Thymus (tissue), 11 donors: ENCODE measurements at regions not wholly inside any gene's neighbourhood (a gene's known extent, or its start where the extent isn't known, plus 50 kb on each side); places are given as distances from the start of the nearest gene placed in this dataset.

Source experiments
- DNase-seq, 9 donors: peaks; one replicate each; pipeline ENCODE4 v3.0.0-alpha.2; 2013; ENCODE audit warnings: low spot score in 9 of 9, low read depth in 6 of 9, missing footprints in 1 of 9
- H3K27ac ChIP-seq, 2 donors: one replicate each; pipeline ENCODE4 v1.5.1; 2013; ENCODE audit warnings: control low read depth in 1 of 2, low read depth in 1 of 2, low read length in 1 of 2, mild to moderate bottlenecking in 1 of 2, moderate library complexity in 1 of 2
- H3K27me3 ChIP-seq, 2 donors: one replicate each; pipeline ENCODE4 v1.5.1; 2013; ENCODE audit warnings: low read length in 1 of 2; ENCODE audit not compliant: control insufficient read depth in 2 of 2, insufficient read depth in 1 of 2
- H3K36me3 ChIP-seq, 2 donors: one replicate each; pipeline ENCODE4 v1.5.1; 2013; ENCODE audit warnings: low read length in 1 of 2, mild to moderate bottlenecking in 1 of 2, moderate library complexity in 1 of 2; ENCODE audit not compliant: control insufficient read depth in 2 of 2, insufficient read depth in 2 of 2
- H3K4me1 ChIP-seq, 2 donors: one replicate each; pipeline ENCODE4 v1.5.1; 2013; ENCODE audit warnings: low read length in 2 of 2; ENCODE audit not compliant: control insufficient read depth in 2 of 2, insufficient read depth in 2 of 2
- H3K4me3 ChIP-seq, 2 donors: one replicate each; pipeline ENCODE4 v1.5.1; 2013; ENCODE audit warnings: low read length in 2 of 2, control low read depth in 1 of 2, mild to moderate bottlenecking in 1 of 2
- H3K9me3 ChIP-seq, 2 donors: one replicate each; pipeline ENCODE4 v1.5.1; 2013; ENCODE audit warnings: low read length in 1 of 2, mild to moderate bottlenecking in 1 of 2; ENCODE audit not compliant: control insufficient read depth in 2 of 2, insufficient read depth in 1 of 2
- WGBS: extraction: QIAGEN DNeasy Blood & Tissue Kit; methylation state at CpG from one replicate; pipeline ENCODE4 v1.1.7; 2013; 5-methylcytosine and 5-hydroxymethylcytosine counted together
- donor health status: healthy.

DNA sequence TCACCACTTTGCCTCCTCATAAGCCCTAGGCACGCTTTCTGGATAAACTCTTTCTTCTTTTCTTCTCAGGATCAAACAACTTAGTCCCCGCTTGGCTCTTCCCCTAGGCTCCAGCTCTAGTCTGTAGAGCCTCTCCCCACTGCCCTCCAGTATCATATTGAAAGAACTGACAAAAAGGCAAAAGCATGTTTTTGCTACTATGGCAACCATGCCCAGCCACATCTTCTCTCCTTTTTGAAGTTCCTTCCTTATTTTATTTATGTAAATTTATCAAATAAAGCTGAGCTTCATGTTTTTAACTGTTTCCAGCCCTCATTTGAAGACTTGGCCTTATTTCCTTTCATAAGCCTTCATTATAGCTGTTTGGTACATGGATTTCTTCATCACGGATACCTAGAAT lies 86.0 kb upstream of the LIMCH1 start:
- H3K4me1 ChIP-seq = no peaks in the 10 kb centered on the region
- no peak for DNase-seq
- H3K9me3 ChIP-seq = no peaks in the 10 kb centered on the region
- H3K36me3 ChIP-seq = no peaks in the 10 kb centered on the region
- H3K27me3 ChIP-seq = no peaks in the 10 kb centered on the region
- H3K27ac ChIP-seq = no peak overlapping the region
- 92% methylated on average over 3 of the region's 3 CpGs for WGBS
- no peak overlapping the region for H3K4me3 ChIP-seq

DNA sequence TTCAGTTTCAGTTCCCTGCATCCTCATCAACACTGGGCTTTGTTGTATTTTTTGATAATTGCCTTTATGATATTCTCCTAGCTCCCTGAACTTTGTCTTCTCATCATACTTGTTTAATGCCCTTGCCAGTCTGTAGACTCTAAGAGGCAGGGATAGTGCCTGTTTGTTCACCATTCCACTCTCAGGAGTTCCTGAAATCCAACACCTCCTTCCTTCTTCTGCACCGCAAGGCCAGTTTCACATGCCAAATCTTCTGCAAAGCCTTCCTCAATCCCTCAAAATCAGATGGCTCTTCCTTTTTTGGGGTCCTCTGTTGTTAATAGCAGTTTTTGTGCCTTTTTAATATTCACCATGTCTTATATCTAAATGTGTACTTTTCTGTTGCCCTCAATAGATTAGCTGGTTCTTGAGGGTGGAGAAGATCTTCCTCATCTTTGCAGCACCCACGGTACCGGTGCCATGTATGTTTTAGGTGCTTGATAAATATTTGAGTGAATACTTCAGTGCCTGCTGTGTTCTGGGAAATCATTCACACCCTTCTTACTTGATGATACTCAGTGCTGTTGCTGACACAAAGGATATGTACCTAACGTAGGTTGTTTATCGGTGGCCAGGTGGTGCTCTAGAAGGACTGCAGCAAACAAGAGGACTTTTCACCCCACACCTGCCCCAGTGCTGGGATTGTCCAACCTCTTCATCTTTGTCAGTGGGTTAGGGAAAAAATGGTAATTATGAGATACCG lies 85.3 kb upstream of the LIMCH1 start:
- H3K27ac ChIP-seq = no peak overlapping the region
- no peaks in the 10 kb centered on the region for H3K27me3 ChIP-seq
- H3K36me3 ChIP-seq = no peaks in the 10 kb centered on the region
- no peaks in the 10 kb centered on the region for H3K4me1 ChIP-seq
- WGBS = 96% methylated on average over 6 of the region's 6 CpGs
- DNase-seq = no peak
- H3K9me3 ChIP-seq = no peaks in the 10 kb centered on the region
- no peak overlapping the region for H3K4me3 ChIP-seq

DNA sequence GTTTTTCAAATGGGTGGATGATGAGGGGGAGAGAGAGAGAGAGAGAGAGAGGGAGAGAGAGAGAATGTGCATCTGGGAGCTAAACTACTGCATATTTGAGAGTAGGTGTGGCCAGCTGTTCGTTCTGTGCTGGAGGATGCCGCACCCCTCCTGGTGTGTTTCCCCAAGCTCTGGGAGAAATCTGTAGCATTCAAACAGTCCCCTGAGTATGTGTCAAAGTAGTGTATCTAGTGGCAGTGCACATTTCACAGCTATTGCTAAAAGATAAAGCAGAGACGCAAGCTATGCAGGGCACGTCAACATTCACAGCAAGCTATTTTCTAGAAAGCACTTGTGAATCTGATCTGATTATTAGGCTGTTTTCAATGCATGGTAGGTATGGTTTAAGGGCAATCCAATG lies 83.5 kb upstream of the LIMCH1 start:
- no peaks in the 10 kb centered on the region for H3K9me3 ChIP-seq
- H3K36me3 ChIP-seq = no peaks in the 10 kb centered on the region
- H3K27ac ChIP-seq = no peak overlapping the region
- WGBS = 92% methylated on average over 4 of the region's 4 CpGs
- no peak overlapping the region for H3K4me3 ChIP-seq
- no peaks in the 10 kb centered on the region for H3K27me3 ChIP-seq
- DNase-seq = no peak
- H3K4me1 ChIP-seq = no peaks in the 10 kb centered on the region

DNA sequence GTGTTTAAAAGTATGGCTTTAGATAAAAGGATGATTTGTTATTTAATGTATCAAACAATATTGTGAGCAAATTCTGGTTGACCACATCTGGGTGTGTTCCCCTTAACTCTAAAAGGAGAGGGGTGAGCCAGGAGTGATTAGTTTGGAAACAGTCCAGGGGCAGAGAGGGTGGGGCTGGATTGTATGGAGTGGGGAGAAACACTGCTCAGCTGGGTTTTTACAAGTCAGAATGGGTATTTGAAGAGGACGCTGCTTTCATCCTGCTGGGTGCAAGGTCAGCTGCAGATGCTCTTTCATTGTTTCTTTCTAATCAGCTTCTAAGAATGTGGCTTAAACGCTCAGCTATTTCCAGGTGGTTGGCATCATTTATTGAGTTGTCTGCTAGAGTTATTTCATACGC lies 82.8 kb upstream of the LIMCH1 start:
- no peaks in the 10 kb centered on the region for H3K4me1 ChIP-seq
- DNase-seq = no peak
- no peaks in the 10 kb centered on the region for H3K27me3 ChIP-seq
- H3K9me3 ChIP-seq = no peaks in the 10 kb centered on the region
- H3K4me3 ChIP-seq = no peak overlapping the region
- H3K36me3 ChIP-seq = no peaks in the 10 kb centered on the region
- no peak overlapping the region for H3K27ac ChIP-seq
- WGBS = 90% methylated on average over 3 of the region's 3 CpGs

DNA sequence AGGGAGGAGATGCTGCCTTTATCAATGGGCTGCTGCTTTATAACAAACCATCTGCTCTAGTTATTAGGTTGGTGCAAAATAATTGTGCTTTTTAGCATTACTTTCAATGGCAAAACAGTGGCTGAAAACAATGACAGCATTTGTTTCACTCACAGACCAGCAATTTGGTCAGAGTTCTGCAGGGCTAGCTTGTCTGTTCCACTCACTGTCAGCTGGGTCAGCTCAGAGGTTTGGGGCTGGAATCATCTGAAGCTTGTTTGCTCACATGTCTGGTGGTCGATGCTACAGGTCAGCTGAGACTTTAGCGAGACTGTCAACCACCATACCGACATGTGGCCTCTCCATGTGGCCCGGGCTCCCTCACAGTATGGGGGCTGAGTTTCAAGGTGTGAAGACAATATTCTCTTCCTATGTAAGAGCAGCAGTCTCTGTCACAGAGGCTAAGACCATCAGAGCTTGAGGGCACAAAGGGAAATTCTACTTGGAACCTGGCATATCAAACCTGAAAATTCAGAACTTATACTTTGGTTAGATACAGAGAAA lies 81.3 kb upstream of the LIMCH1 start:
- no peaks in the 10 kb centered on the region for H3K4me1 ChIP-seq
- H3K36me3 ChIP-seq = no peaks in the 10 kb centered on the region
- H3K27ac ChIP-seq = no peak overlapping the region
- H3K9me3 ChIP-seq = no peaks in the 10 kb centered on the region
- 94% methylated on average over 4 of the region's 4 CpGs for WGBS
- H3K4me3 ChIP-seq = no peak overlapping the region
- H3K27me3 ChIP-seq = no peaks in the 10 kb centered on the region
- DNase-seq = no peak

DNA sequence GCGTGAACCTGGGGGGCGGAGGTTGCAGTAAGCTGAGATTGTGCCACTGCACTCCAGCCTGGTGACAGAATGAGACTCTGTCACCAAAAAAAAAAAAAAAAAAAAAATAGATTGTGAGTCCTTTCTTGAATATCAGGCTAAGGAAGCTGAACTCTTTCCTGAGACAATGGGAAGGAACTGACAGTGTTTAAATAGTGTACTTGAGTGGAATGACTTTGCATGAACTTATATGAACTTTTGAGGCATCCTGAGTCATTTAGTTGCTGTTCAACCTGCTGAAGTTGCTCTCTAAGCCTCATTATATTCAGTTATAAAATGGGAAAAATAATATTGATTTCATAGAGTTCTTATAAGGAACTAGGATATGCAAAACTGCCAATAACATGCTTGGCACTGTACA lies 79.3 kb upstream of the LIMCH1 start:
- DNase-seq = no peak
- H3K36me3 ChIP-seq = no peaks in the 10 kb centered on the region
- H3K4me1 ChIP-seq = no peaks in the 10 kb centered on the region
- no peaks in the 10 kb centered on the region for H3K9me3 ChIP-seq
- no peak overlapping the region for H3K27ac ChIP-seq
- 96% methylated on average over 2 of the region's 2 CpGs for WGBS
- no peaks in the 10 kb centered on the region for H3K27me3 ChIP-seq
- no peak overlapping the region for H3K4me3 ChIP-seq

DNA sequence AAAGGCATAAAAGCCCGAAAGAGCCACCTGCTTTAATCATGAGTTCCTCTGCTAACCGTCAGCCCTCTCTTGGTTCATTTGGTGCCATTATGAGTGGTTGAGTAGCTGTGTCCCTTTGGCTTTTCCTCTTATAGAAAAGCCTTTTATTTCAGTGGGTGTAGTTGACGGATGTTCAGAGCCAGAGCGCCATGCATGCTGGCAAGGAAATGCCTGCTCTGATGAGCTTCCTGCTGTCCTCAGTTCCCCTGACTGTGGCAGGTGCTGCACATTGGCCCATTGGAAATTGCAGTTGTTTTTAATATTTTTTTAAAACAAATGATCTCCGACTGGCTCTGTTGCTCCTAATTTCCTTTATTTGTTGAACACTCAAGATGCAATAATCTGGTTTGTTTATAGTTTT lies 77.3 kb upstream of the LIMCH1 start:
- no peaks in the 10 kb centered on the region for H3K36me3 ChIP-seq
- WGBS = 96% methylated on average over 5 of the region's 5 CpGs
- H3K9me3 ChIP-seq = no peaks in the 10 kb centered on the region
- H3K27me3 ChIP-seq = no peaks in the 10 kb centered on the region
- DNase-seq = no peak
- no peaks in the 10 kb centered on the region for H3K4me1 ChIP-seq
- no peak overlapping the region for H3K27ac ChIP-seq
- H3K4me3 ChIP-seq = no peak overlapping the region

DNA sequence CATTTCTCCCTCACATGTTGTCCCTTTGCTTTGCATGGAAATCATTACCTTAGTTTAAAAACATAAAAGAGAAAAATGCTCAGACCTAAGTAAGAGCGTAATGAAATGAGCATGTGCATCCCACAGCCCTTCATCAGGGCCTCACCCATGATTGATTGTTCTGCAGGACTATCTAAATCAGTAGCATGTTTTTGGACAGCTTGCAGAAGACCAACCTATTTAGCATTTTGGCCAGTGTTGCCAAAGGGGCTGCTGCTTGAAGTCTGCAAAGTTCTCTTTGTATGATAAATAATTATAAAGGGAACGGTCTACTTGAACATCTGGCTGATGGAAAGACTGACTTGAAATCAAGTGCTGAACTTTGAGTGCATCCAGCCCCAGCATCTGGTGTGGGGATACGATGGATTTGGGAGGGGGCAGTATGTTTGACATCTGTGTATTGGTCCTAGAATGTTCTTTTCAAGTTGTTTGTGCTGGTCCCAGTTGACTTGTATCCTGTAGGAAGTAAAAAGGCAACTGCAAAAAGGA lies 76.1 kb upstream of the LIMCH1 start:
- H3K4me3 ChIP-seq = no peak overlapping the region
- no peak overlapping the region for H3K27ac ChIP-seq
- no peaks in the 10 kb centered on the region for H3K9me3 ChIP-seq
- H3K36me3 ChIP-seq = no peaks in the 10 kb centered on the region
- H3K4me1 ChIP-seq = no peaks in the 10 kb centered on the region
- H3K27me3 ChIP-seq = no peaks in the 10 kb centered on the region
- 84% methylated on average over 3 of the region's 3 CpGs for WGBS
- DNase-seq = no peak

DNA sequence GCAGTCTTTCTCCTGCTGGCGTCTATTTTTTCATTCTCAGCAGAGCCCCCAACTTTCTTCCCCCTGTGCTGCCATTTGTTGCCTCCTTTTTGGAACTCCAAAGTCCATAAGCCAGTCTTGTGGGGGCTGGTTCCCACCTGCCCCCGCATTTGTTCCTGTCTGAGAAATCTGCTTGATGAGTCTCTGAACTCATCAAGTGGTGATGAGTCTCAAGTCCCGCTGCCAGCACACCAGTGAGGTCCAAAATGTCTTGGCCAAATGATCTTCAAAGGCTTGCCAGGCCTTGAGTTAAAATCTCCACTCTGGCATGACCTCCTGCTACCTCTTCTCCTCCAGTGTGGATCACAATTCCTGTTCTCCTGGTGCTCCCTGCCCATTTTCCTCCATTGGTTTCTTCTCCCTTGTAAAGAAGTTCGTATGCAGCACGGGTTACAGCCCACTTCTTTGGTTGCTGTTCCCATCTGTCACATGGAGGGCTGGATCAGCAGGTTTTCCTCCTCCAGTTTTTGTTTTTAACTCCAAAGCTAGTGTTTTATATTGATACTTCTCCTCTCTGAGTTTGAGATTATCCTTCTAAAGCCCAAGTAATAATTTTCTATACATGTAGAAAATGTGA lies 72.7 kb upstream of the LIMCH1 start:
- Histone ChIP-seq H3K36me3 (no peaks in the 10 kb centered on the region), H3K4me3 (no peak overlapping the region), H3K27ac (no peak overlapping the region), H3K27me3 (no peaks in the 10 kb centered on the region), H3K4me1 (no peaks in the 10 kb centered on the region), H3K9me3 (no peaks in the 10 kb centered on the region)
- WGBS = 93% methylated on average over 5 of the region's 5 CpGs
- DNase-seq = no peak
